ENCODE measurements at regions not wholly inside any gene's neighbourhood (a gene's known extent, or its start where the extent isn't known, plus 50 kb on each side); places are given as distances from the start of the nearest gene placed in this dataset.

GRCh38 chr14:55921511-55921910 is 196.7 kb upstream of the PELI2 start:
- Histone ChIP-seq H3K27ac (replicated peaks; ENCODE audit: low read length) (no peak overlapping the region), H3K27me3 (ENCODE audit: control insufficient read depth in 3 of 3, insufficient read depth in 3 of 3, low read depth in 1 of 3, low read length in 3 of 3) (no peaks in the 10 kb centered on the region), H3K23ac (ENCODE audit: low read depth, low read length, poor library complexity) (no peak overlapping the region), H3K4ac (ENCODE audit: low read length) (no peak overlapping the region), H4K8ac (ENCODE audit: low read depth, low read length) (no peak overlapping the region), H2BK120ac (ENCODE audit: low read depth, low read length) (no peak overlapping the region), H2BK15ac (ENCODE audit: low read length) (no peak overlapping the region), H3K9ac (ENCODE audit: low read depth, low read length, poor library complexity) (no peak overlapping the region), H2BK5ac (ENCODE audit: low read length) (no peak overlapping the region), H3K4me2 (ENCODE audit: insufficient read depth, low read length, poor library complexity, severe bottlenecking) (no peak overlapping the region), H3K9me3 (replicated peaks in 1 of 2; ENCODE audit: control insufficient read depth in 2 of 2, insufficient read depth in 1 of 2, low read depth in 1 of 2, low read length in 2 of 2) (peaks cover 0 to 2% of the 10 kb centered on the region in 2 donors), H3K4me3 (ENCODE audit: low read length in 2 of 2) (no peak overlapping the region), H3K14ac (ENCODE audit: low read length) (no peak overlapping the region), H3K18ac (ENCODE audit: low read length) (no peak overlapping the region), H2AK5ac (ENCODE audit: low read depth, low read length) (no peak overlapping the region), H3K4me1 (ENCODE audit: control insufficient read depth in 2 of 2, insufficient read depth in 1 of 2, low read depth in 1 of 2, low read length in 2 of 2) (peaks cover 0 to 15% of the 10 kb centered on the region in 2 donors), H2AFZ (ENCODE audit: low read length) (no peak overlapping the region), H4K91ac (ENCODE audit: low read depth, low read length, poor library complexity) (no peak overlapping the region), H3K79me1 (ENCODE audit: low read depth, low read length) (no peaks in the 10 kb centered on the region), H3K36me3 (replicated peaks in 1 of 2; ENCODE audit: control insufficient read depth in 2 of 2, insufficient read depth in 2 of 2, low read length in 2 of 2) (no peaks in the 10 kb centered on the region), H2BK12ac (ENCODE audit: low read length) (no peak overlapping the region)
- WGBS, 2 donors (ENCODE audit: extremely low coverage in 2 of 2, insufficient read length in 2 of 2, insufficient replicate concordance in 1 of 2): no CpG with 5 or more reads among the region's 1 CpG
- no peak for DNase-seq (ENCODE audit: low spot score)

- H3K9me3 ChIP-seq (replicated peaks in 1 of 2; ENCODE audit: control insufficient read depth in 2 of 2, insufficient read depth in 1 of 2, low read depth in 1 of 2, low read length in 2 of 2): no peaks in the 10 kb centered on the region
- H3K23ac ChIP-seq (ENCODE audit: low read depth, low read length, poor library complexity): no peak overlapping the region
Measured at GRCh38 chr14:55926007-55926406, 192.2 kb upstream of the PELI2 start.

DNA sequence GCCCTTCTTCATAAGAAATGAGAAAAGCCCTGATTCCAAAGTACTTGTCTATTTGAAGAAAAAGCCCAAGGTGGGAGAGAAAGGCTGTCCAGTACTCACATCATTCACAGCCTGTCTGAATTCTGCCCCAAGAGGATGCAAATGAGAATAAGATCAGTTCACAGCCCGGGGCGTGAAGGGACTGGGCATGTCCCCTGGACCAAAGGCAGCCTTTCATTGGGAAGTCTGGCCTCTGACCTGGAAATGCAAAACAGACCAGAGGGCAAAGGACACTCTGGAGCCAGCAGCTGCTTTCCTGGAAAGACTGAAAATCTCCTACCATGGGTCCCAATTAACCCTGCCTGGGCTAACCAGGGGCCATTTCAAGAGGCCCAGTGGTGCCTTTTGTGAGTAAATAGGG is 191.2 kb upstream of the PELI2 start:
- Histone ChIP-seq H4K8ac (ENCODE audit: low read depth, low read length) (no peak overlapping the region), H3K4ac (ENCODE audit: low read length) (no peak overlapping the region), H3K27me3 (ENCODE audit: control insufficient read depth in 3 of 3, insufficient read depth in 3 of 3, low read depth in 1 of 3, low read length in 3 of 3) (no peaks in the 10 kb centered on the region), H3K27ac (replicated peaks; ENCODE audit: low read length) (no peak overlapping the region), H2BK120ac (ENCODE audit: low read depth, low read length) (no peak overlapping the region), H2BK12ac (ENCODE audit: low read length) (no peak overlapping the region), H4K91ac (ENCODE audit: low read depth, low read length, poor library complexity) (no peak overlapping the region), H3K23ac (ENCODE audit: low read depth, low read length, poor library complexity) (no peak overlapping the region), H3K14ac (ENCODE audit: low read length) (no peak overlapping the region), H3K36me3 (replicated peaks in 1 of 2; ENCODE audit: control insufficient read depth in 2 of 2, insufficient read depth in 2 of 2, low read length in 2 of 2) (no peaks in the 10 kb centered on the region), H3K9me3 (replicated peaks in 1 of 2; ENCODE audit: control insufficient read depth in 2 of 2, insufficient read depth in 1 of 2, low read depth in 1 of 2, low read length in 2 of 2) (peaks cover 0 to 2% of the 10 kb centered on the region in 2 donors), H2AK5ac (ENCODE audit: low read depth, low read length) (no peak overlapping the region), H3K79me1 (ENCODE audit: low read depth, low read length) (no peaks in the 10 kb centered on the region), H2BK5ac (ENCODE audit: low read length) (no peak overlapping the region), H2AFZ (ENCODE audit: low read length) (peak overlapping the region; percentile 36), H3K4me3 (ENCODE audit: low read length in 2 of 2) (no peak overlapping the region), H2BK15ac (ENCODE audit: low read length) (no peak overlapping the region), H3K18ac (ENCODE audit: low read length) (no peak overlapping the region), H3K4me1 (ENCODE audit: control insufficient read depth in 2 of 2, insufficient read depth in 1 of 2, low read depth in 1 of 2, low read length in 2 of 2) (peaks cover 7 to 32% of the 10 kb centered on the region in 2 donors), H3K4me2 (ENCODE audit: insufficient read depth, low read length, poor library complexity, severe bottlenecking) (no peak overlapping the region), H3K9ac (ENCODE audit: low read depth, low read length, poor library complexity) (no peak overlapping the region)
- peak; percentile 44 for DNase-seq (ENCODE audit: low spot score)
- no CpG with 5 or more reads among the region's 2 CpGs for WGBS, 2 donors (ENCODE audit: extremely low coverage in 2 of 2, insufficient read length in 2 of 2, insufficient replicate concordance in 1 of 2)

More at GRCh38 chr14:55926007-55926406, 192.2 kb upstream of the PELI2 start:
- Histone ChIP-seq H2AK5ac (ENCODE audit: low read depth, low read length) (no peak overlapping the region), H4K91ac (ENCODE audit: low read depth, low read length, poor library complexity) (no peak overlapping the region), H2BK5ac (ENCODE audit: low read length) (no peak overlapping the region), H3K18ac (ENCODE audit: low read length) (no peak overlapping the region), H4K8ac (ENCODE audit: low read depth, low read length) (no peak overlapping the region), H3K14ac (ENCODE audit: low read length) (no peak overlapping the region), H3K4me2 (ENCODE audit: insufficient read depth, low read length, poor library complexity, severe bottlenecking) (no peak overlapping the region), H3K79me1 (ENCODE audit: low read depth, low read length) (no peaks in the 10 kb centered on the region), H3K4me3 (ENCODE audit: low read length in 2 of 2) (no peak overlapping the region), H3K4ac (ENCODE audit: low read length) (no peak overlapping the region), H3K27ac (replicated peaks; ENCODE audit: low read length) (no peak overlapping the region), H3K9ac (ENCODE audit: low read depth, low read length, poor library complexity) (no peak overlapping the region), H3K27me3 (ENCODE audit: control insufficient read depth in 3 of 3, insufficient read depth in 3 of 3, low read depth in 1 of 3, low read length in 3 of 3) (no peaks in the 10 kb centered on the region), H2BK120ac (ENCODE audit: low read depth, low read length) (no peak overlapping the region), H3K4me1 (ENCODE audit: control insufficient read depth in 2 of 2, insufficient read depth in 1 of 2, low read depth in 1 of 2, low read length in 2 of 2) (peaks cover 7 to 32% of the 10 kb centered on the region in 2 donors), H2AFZ (ENCODE audit: low read length) (peak overlapping the region; percentile 50), H2BK15ac (ENCODE audit: low read length) (no peak overlapping the region), H3K36me3 (replicated peaks in 1 of 2; ENCODE audit: control insufficient read depth in 2 of 2, insufficient read depth in 2 of 2, low read length in 2 of 2) (no peaks in the 10 kb centered on the region), H2BK12ac (ENCODE audit: low read length) (no peak overlapping the region)
- no peak for DNase-seq (ENCODE audit: low spot score)
- no CpG with 5 or more reads among the region's 6 CpGs for WGBS, 2 donors (ENCODE audit: extremely low coverage in 2 of 2, insufficient read length in 2 of 2, insufficient replicate concordance in 1 of 2)

GRCh38 chr14:55928276-55928675 is 189.9 kb upstream of the PELI2 start:
- H2AFZ ChIP-seq (ENCODE audit: low read length): no peak overlapping the region
- H3K36me3 ChIP-seq (replicated peaks in 1 of 2; ENCODE audit: control insufficient read depth in 2 of 2, insufficient read depth in 2 of 2, low read length in 2 of 2): no peaks in the 10 kb centered on the region
- no peak overlapping the region for H2BK12ac ChIP-seq (ENCODE audit: low read length)
- H3K18ac ChIP-seq (ENCODE audit: low read length): no peak overlapping the region
- no peak for DNase-seq (ENCODE audit: low spot score)
- no peaks in the 10 kb centered on the region for H3K79me1 ChIP-seq (ENCODE audit: low read depth, low read length)
- H2BK15ac ChIP-seq (ENCODE audit: low read length): no peak overlapping the region
- no peak overlapping the region for H3K23ac ChIP-seq (ENCODE audit: low read depth, low read length, poor library complexity)
- H2BK120ac ChIP-seq (ENCODE audit: low read depth, low read length): no peak overlapping the region
- H4K8ac ChIP-seq (ENCODE audit: low read depth, low read length): no peak overlapping the region
- no peak overlapping the region for H2AK5ac ChIP-seq (ENCODE audit: low read depth, low read length)
- no peak overlapping the region for H3K4ac ChIP-seq (ENCODE audit: low read length)
- H3K14ac ChIP-seq (ENCODE audit: low read length): no peak overlapping the region
- H3K4me1 ChIP-seq (ENCODE audit: control insufficient read depth in 2 of 2, insufficient read depth in 1 of 2, low read depth in 1 of 2, low read length in 2 of 2): peaks cover 7 to 32% of the 10 kb centered on the region in 2 donors
- WGBS, 2 donors (ENCODE audit: extremely low coverage in 2 of 2, insufficient read length in 2 of 2, insufficient replicate concordance in 1 of 2): no CpG with 5 or more reads among the region's 2 CpGs
- no peak overlapping the region for H3K4me3 ChIP-seq (ENCODE audit: low read length in 2 of 2)
- no peak overlapping the region for H4K91ac ChIP-seq (ENCODE audit: low read depth, low read length, poor library complexity)
- H3K4me2 ChIP-seq (ENCODE audit: insufficient read depth, low read length, poor library complexity, severe bottlenecking): no peak overlapping the region
- H3K9ac ChIP-seq (ENCODE audit: low read depth, low read length, poor library complexity): no peak overlapping the region
- H3K9me3 ChIP-seq (replicated peaks in 1 of 2; ENCODE audit: control insufficient read depth in 2 of 2, insufficient read depth in 1 of 2, low read depth in 1 of 2, low read length in 2 of 2): peaks cover 0 to 2% of the 10 kb centered on the region in 2 donors
- no peak overlapping the region for H3K27ac ChIP-seq (replicated peaks; ENCODE audit: low read length)
- no peak overlapping the region for H2BK5ac ChIP-seq (ENCODE audit: low read length)
- no peaks in the 10 kb centered on the region for H3K27me3 ChIP-seq (ENCODE audit: control insufficient read depth in 3 of 3, insufficient read depth in 3 of 3, low read depth in 1 of 3, low read length in 3 of 3)
